NCI-H2196 (cell line): ENCODE measurements at regions not wholly inside any gene's neighbourhood (a gene's known extent, or its start where the extent isn't known, plus 50 kb on each side); places are given as distances from the start of the nearest gene placed in this dataset.

Source experiments
- DNase-seq: peaks from one replicate; lab custom pipeline; 2025; ENCODE audit not compliant: unreplicated experiment; lab: John Stamatoyannopoulos, UW

DNA sequence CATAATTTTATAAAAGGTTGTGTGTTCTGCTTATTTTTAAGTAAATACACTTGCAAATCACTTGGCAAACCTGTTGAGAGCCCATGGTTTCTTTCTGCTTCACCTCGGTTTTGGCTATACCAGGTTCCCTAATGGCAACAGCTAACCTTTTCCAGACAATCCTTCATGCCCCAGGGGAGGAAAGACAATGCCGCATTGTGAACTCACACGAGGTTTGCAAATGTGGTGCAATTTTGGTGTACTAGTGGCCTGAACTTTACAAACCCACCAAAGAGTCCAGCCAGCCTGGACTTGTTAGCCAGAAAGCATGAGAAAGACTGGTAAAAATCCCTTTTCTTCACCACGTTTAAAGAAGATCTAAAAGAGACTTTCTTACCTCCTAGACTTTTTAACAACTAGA lies 84.8 kb upstream of the SOX4 start:
- DNase-seq, result no peak

DNA sequence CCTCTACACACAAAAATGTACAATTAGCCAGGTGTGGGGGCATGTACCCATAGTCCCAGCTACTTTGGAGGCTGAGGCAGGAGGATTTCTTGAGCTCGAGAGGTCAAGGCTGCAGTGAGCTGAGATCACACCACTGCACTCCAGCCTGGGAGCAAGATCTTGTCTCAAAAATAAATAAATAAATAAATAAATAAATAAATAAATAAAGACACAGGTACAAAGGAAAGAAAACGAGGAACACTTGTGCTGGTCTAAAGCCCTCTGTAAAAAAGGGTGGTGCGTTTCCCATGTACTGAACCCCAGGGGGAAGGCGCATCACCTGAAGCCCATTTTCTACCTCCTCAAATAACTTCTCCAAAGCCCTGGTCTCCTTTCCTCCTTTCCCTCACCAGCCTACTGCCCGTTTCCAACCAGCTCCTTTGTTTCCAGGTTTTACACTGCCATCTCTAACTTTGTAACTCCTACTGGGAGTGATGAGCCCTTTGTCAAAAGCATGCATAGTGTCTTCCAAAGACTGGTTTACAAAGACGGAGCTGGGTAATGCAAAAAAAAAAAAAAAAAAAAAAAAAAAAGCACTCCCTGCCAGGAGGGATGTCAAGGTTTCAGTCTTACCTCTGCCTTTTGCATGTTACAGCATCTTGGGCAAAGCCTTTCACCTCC lies 81.5 kb upstream of the SOX4 start:
- DNase-seq, result no peak

DNA sequence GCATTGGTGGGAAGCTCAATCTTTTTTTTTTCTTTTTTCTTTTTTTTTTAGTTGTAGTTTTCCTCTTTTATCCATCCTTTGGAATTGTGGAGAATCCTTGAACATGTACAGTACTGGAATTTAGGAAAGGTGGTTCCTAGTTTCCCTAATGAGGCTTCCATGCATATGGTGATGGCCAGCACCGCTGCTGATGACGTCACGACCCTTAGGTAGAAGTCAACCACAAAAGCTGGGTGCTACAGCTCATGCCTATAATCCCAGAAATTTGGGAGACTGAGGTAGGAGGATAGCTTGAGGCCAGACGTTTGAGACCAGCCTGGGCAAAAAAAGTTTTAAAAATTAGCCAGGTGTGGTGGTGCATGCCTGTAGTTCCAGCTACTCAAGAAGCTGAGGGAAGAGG lies 79.3 kb upstream of the SOX4 start:
- DNase-seq, result no peak

DNA sequence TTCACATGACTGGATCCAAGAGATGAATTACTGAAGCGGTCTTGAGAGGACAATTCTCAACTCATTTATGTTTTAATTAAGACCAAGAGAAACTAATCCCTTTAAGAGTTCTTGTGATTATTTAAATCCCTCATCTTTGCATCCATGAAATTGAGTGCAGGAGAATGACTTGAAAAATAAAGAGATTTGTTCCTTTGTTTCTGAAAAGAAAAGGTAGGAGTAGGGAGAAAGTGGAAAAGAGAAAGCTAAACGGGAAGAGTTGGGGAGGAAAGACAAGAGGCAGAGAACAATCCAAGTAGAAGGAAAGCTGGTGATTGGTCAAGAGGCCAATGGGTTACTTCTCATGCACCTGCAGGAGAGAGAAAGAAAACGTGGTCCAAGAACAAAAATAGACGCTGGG lies 75.2 kb upstream of the SOX4 start:
- no peak for DNase-seq

DNA sequence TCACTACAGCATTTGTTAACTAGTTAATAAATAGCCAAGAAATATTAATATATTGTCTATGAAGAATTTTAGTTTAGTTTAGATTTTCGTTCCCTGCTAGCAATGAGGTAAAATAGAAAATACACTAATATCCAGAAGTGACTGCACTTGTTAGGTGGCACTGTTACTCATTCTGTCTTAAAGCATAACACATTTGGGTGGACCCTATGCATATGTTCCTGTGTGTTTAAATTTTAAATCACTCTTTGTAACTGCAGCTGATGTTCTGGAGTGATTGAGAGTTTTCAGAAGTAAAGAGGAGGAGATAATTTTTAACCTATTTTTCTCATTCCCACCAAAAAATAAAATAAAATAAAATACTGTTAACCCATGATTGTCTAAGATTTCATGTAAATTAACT lies 73.9 kb upstream of the SOX4 start:
- no peak for DNase-seq

DNA sequence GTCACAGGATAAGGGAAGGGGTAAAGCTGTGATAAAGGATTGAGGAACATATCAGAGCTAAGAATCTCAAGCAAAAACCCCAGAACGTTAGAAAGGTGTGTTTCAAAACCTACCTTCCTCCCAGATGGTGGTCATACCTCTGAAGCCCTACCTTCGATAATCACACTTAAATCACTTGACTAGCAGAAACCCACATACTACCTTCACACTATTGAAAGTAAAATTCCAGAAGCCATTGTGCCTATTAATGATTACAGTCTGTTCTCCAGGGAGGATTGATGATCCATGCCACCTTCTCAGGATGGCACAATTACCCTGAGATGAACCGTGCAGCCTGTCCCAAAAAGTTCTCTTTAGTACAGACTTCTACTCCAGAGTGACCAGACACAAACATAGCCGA lies 72.3 kb upstream of the SOX4 start:
- no peak for DNase-seq

DNA sequence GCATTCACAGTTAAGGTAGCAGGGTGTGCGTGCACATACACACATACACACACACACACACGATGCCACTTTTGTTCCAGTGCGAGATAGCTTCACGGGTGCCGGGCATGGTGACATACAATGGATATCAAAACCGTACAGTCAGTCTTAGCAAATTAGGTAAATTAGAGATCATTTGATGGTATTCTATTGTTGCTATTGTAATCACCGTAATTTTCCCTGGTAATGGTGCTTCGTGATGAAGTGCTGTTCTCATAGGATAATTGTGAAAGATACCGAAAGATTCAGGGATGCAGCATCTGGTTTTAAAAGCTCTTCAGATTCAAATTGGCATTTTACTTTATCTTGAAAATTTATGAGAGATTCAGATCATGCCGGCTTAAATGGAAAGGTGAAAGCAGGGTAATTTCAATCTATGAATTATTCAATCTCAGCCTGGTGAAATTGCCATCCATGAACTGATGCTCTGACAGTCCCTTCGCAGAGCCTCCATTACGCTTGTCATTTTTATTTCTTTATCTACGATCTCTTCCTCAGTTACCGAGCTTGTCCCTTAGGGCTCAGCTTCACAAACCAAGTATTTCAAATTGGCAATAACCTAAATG lies 71.3 kb upstream of the SOX4 start:
- DNase-seq, result no peak

DNA sequence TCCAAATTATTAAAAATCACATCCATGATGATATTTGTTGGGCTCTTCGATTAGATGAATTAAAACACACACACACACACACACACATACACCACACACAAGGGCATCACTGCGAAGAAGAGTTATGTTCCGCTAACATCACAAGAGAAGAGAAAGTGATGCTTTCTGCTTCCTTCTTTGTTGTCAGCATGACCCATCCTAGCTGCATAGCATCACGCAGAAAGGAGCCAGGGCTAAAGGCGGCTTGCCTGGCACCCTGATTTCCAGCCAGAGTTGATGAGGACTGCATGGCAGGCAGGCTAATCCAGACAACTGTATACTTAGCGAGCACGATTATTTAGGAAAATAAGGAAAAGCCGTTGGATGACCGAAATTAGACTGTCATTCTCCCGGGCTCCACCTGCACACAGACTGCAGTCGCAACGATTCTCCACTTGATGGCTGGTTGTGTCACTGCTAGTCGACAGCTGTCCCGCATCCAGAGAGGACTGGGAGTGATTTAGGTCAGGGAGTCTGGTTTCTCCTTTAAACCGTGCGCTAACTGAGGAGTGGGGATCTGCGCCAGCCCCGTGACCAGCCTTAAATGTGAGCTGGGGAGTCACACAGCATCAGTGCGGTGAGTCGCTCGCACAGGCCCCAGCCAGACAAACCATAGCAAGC lies 70.6 kb upstream of the SOX4 start:
- DNase-seq, result peak; percentile 15

DNA sequence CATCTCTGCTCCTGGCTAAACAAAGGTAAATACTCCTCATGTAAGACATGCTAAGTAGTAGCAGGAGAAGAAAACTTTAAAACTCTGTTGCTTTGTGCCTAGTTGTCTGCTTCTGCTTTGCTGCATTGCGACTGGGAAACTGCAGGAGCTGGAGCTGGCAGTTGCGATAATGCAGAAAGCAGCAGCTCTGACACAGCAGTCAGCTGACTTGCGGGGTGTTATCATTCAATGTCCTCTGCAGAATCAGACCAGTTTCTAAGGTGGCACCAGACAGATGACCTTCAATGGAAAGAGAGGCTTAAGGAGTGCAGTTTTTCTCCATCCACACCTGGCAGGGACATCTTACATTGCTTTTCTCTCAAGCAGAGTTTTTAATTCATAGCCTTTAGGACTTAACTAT lies 69.9 kb upstream of the SOX4 start:
- no peak for DNase-seq

DNA sequence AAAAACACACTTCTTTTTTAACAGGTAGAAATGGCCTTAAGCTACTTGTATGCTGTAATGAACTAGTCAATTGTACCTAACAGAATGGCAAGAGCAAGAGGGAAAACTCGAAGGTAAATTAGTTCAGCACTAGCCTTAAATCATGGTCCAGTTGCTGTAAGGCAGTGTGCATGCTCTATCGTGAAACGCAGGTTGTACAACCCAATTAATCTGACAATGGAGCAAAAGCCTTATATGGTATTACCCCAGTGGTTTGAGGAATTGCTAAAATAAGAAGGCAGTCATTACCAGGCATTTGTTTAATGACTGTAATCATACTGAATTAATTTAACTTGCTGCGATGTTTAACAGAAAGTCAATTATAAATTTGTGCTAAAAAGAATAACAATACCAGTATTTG lies 69.3 kb upstream of the SOX4 start:
- no peak for DNase-seq

DNA sequence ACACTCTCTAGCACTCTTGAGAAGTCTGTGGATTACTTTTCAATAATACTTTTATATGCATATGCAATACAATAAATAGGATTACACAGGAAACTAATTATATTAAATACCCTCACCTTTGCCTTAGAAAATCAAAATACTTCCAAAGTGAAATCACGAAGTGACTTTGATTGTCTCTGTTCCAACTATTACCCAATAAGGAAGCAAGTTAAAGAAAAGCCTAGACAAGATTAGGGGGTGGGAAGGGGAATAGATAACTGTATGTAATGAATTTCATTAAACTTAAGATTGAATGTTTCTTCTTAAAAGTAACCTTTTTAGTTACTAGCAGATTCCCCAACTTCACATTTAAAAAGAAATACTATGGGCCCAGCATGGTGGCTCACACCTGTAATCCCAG lies 66.6 kb upstream of the SOX4 start:
- no peak for DNase-seq

DNA sequence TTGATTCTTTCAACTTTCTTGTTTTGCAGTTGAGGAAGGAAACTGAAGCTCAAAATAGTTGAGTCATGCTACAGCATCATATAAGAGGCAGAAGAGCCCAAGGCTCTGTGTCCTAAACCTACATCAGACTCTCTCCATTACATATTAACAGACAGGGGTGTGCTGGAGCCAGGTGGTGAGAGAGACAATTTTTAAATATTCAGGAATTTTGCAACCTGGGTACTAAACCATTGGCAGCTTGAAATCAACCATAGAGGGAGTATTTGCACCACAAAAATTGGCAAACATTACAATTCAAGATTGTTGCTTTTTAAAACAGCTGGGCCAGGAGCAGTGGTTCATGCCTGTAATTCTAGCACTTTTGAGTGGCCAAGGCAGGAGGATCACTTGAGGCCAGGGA lies 65.8 kb upstream of the SOX4 start:
- no peak for DNase-seq

DNA sequence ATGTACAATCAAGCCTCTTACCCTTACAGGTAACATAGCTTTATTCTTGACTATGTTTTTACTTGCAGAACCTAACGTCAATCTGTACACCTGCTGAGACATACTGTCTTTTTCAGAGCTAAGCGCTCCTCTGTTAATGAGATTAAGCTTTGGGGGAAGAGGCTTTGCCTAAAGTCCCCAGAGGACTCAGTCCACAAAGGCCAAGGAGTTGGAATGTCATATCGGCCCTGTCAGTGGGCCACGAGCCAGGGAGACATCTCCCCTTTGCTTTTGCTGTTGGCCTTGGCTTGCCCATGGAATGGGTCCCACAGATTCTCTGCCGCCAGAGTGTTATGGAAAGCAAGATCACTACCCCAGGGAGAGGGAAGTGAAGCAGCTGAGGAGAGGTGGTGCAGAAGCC lies 64.1 kb upstream of the SOX4 start:
- DNase-seq, result no peak

DNA sequence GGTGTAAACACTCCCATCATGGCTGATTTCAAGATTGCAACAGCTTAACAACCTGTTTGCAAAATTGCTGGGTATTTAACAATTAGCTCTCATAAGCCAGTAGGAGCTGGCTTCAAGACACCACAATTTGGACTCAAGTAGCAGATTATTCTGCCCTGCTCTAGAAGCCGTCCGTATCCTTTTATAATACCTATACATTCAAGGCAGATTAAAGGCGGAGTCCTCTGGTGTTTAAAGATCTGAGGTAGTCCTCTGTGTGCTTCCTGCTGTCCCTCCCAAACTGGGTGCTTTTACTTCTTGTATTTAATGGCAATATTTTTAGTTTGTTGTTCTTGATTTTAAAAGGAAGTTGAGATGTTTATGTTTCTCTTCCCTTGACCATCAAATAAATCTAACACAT lies 62.2 kb upstream of the SOX4 start:
- no peak for DNase-seq

DNA sequence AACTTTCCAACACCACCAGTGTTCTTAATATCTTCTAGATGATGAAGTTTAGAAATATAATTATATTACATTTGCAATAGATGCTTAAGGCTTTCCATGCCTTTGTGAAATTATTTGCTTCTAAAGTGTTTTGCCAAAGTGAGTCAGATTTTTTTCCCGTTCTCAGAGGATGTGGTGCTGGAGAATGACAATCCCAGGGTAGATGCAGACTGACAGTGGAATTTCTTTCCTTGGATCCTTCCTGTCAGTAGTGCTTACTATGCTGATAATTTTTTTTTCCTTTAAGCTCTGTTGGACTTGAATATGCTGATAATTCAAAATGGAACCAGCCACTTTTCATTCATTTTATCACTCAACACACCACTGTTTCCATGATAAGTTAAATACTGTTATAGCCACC lies 59.9 kb upstream of the SOX4 start:
- no peak for DNase-seq

DNA sequence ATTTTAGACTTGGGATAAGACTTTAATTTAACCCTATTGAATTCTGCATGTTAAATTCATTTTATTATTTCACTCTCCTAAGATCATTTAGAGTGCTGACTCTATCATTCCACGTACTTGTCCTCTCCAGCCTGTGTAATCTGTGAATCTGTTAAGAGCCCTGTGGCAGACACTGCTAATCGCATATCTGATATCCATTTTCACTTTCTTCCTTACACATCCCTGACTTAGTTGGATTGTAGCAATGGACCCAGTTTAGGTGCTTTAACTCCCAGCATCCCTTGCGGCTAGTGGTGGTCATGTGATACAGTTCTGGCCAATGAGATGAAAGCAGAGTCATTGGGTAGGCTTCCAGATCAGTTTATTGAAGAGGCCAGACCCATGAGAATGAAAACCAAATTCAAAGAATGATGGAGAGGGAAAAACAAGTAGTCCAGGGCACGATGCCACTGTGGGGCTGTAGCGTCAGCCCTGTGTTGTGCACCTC lies 57.2 kb upstream of the SOX4 start:
- no peak for DNase-seq

DNA sequence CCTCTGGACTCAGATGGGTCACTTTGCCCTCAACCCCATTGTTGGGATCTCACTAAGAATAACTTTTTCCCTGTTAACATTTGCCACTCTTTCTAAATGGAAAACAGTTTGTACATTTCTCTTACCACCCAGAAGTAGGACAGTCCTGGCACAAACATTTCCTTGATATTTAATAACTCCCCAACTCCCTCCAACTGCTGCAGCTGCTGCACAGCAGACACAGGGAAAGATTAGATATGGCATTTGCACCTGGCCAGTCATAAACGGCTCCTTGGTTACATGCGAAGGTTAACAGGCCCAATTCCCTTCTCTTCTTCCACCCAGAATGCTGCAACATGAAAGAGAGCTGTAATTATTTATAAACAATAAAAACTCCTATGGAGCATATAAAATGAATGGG lies 55.9 kb upstream of the SOX4 start:
- peak; percentile 65 for DNase-seq

DNA sequence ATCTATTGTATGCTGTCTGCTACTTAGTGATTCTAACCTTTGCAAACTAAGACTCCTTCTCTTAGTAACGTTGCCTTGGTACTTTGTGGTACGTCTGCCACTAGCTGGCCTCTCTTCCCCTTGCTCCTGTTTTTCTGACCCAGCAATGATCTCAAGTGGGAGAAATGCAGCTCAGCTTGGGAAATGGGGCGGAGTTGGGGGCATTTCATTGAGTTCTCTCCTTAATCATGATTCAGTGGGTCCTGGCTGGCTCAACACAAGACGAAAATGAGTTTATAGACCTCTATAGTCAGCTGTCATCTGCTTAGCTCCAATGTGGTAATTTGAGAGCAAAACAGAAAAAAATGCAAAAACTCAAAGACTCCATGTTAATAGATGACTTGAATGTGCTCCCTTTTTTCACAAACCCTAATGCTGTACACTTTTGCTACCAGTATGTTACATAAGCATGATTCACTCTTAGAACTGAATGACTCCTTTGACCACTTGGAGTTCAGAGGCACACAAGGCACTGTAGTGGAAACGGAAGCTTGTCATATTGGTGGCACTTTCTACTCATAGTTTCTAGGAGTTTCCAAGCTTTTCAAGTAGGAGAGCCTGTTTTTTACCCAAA lies 55.3 kb upstream of the SOX4 start:
- no peak for DNase-seq

DNA sequence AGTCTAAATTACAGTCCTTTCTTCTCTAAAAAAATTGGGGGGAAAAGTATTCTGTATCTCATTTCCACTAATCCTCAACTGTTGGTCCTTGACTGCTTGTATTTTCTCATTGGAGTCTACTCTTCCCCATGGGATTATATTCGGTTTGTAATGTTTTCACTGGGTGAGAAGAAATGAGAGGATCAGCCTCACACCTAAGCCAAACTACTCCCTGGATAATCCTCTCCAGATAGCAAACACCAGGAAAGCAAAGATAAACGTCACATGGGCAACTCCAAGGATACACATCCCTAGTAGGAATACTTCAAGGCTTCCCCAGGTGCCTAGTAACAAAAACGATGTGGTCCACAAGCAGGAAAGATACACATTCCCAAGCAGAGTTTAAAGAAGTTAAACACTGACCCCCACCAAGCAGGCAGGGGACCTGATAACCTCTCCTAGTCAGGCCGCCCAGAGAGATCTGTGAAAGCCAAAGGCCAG lies 53.9 kb upstream of the SOX4 start:
- no peak for DNase-seq
